OCI-LY7 (cell line): ENCODE measurements at regions not wholly inside any gene's neighbourhood (a gene's known extent, or its start where the extent isn't known, plus 50 kb on each side); places are given as distances from the start of the nearest gene placed in this dataset.

Source experiments
- BruUV-seq: library from RNA; stranded (reverse); fragments of 400-500 nt; replicated peaks from 2 replicates; lab custom pipeline; 2021; lab: Mats Ljungman, UMichigan
- CTCF ChIA-PET: fragments of 300-600 bp; sonication (Branson Sonifier 250); formaldehyde crosslinking; loops from one replicate; lab custom pipeline; 2022; ENCODE audit warnings: antibody characterized with exemption; ENCODE audit not compliant: unreplicated experiment; lab: Charles Lee
- POLR2A ChIA-PET: fragments of 300-600 bp; sonication (Branson Sonifier 250); formaldehyde crosslinking; loops from one replicate; lab custom pipeline; 2022; ENCODE audit warnings: antibody characterized with exemption; lab: Charles Lee
- DNase-seq: peaks from one replicate; pipeline ENCODE4 v3.0.0-alpha.2; 2015; ENCODE audit warnings: low spot score
- H2AFZ ChIP-seq: fragments of 200-600 bp; sonication (generic), shearing (Covaris generic); 2 replicates; pipeline ENCODE4 v1.6.1; 2014; ENCODE audit warnings: mild to moderate bottlenecking, antibody characterized with exemption, low read length, moderate library complexity
- H3K27ac ChIP-seq: fragments of 200-600 bp; sonication (generic); 2 replicates; pipeline ENCODE4 v1.5.1; 2014; ENCODE audit warnings: mixed run types, low read depth, mild to moderate bottlenecking, moderate library complexity, low read length, inconsistent platforms; ENCODE audit not compliant: poor library complexity, severe bottlenecking
- H3K36me3 ChIP-seq: fragments of 200-600 bp; sonication (generic); 2 replicates; pipeline ENCODE4 v1.6.1; 2014; ENCODE audit warnings: mild to moderate bottlenecking, antibody characterized with exemption, low read length, moderate library complexity, mixed read lengths; ENCODE audit not compliant: insufficient read depth
- H3K4me1 ChIP-seq: fragments of 200-600 bp; sonication (generic); 2 replicates; pipeline ENCODE4 v1.5.1; 2014; ENCODE audit warnings: mild to moderate bottlenecking, low read length; ENCODE audit not compliant: insufficient read depth, poor library complexity, severe bottlenecking
- H3K4me2 ChIP-seq: fragments of 200-600 bp; sonication (generic); 2 replicates; pipeline ENCODE4 v1.6.1; 2014; ENCODE audit warnings: mild to moderate bottlenecking, low read length
- H3K4me3 ChIP-seq: fragments of 200-600 bp; sonication (generic); 2 replicates; pipeline ENCODE4 v1.5.1; 2014; ENCODE audit warnings: mild to moderate bottlenecking, low read depth, low read length; ENCODE audit not compliant: poor library complexity, severe bottlenecking
- H3K79me2 ChIP-seq: fragments of 200-600 bp; sonication (generic); 2 replicates; pipeline ENCODE4 v1.6.1; 2016; ENCODE audit warnings: low read depth, mild to moderate bottlenecking, low read length, moderate library complexity, mixed read lengths; ENCODE audit not compliant: insufficient read depth
- H3K9me2 ChIP-seq: fragments of 200-600 bp; sonication (generic); 2 replicates; pipeline ENCODE4 v1.6.1; 2016; ENCODE audit warnings: mild to moderate bottlenecking, low read length, mixed read lengths; ENCODE audit not compliant: insufficient read depth
- H3K9me3 ChIP-seq: fragments of 200-600 bp; sonication (generic); 2 replicates; pipeline ENCODE4 v1.6.1; 2014; ENCODE audit warnings: mild to moderate bottlenecking, mixed run types, low read length, mixed read lengths
- H4K20me1 ChIP-seq: fragments of 200-600 bp; sonication (generic); 2 replicates; pipeline ENCODE4 v1.6.1; 2014; ENCODE audit warnings: mild to moderate bottlenecking, antibody characterized with exemption, low read length, moderate library complexity, mixed read lengths; ENCODE audit not compliant: insufficient read depth
- EZH2phosphoT487 ChIP-seq: fragments of 200-600 bp; sonication (generic); IDR thresholded peaks from 2 replicates; pipeline ENCODE4 v1.6.1; 2018; ENCODE audit warnings: low read depth, borderline replicate concordance, mild to moderate bottlenecking, mixed run types, antibody characterized with exemption, low read length, moderate library complexity, mixed read lengths
- intact Hi-C: fragments of 100-400 bp; cut with micrococcal nuclease; formaldehyde crosslinking; loops from one replicate; pipeline ENCODE4 v1.10.0; 2022; ENCODE audit not compliant: unreplicated experiment
- TF ChIP-seq, protein P1 (sequence below): fragments of 200-600 bp; sonication (generic); conservative IDR thresholded peaks from 2 replicates; pipeline ENCODE4 v1.5.1; 2014; ENCODE audit warnings: mild to moderate bottlenecking, antibody characterized with exemption, low read length, moderate library complexity, mixed read lengths

DNA sequence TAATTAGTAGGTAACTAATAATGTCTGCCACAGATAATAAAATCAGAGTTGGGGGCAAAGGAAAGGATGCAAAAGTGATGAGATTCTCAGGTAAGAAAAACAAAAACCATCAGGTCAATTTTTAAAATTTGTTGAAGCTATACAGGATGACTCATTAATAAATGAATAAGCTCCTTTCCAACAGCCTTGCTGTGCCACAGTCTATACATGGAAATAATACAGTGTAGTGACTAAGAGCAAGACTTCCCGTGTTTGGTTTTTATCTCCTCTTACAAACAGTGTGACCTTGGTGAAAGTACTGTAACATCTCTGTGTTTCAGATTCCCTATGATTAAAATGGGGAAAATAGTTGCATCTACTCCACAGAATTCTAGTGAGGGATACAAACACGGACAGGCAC is 331.6 kb downstream of the PYDC2 start:
- Histone ChIP-seq H3K79me2 (no peaks in the 10 kb centered on the region), H3K4me1 (no peaks in the 10 kb centered on the region), H2AFZ (no peak overlapping the region), H3K36me3 (no peaks in the 10 kb centered on the region), H3K4me3 (no peak overlapping the region), H3K4me2 (no peak overlapping the region), H3K9me3 (no peaks in the 10 kb centered on the region), H3K9me2 (no peaks in the 10 kb centered on the region), H4K20me1 (no peaks in the 10 kb centered on the region), H3K27ac (no peak overlapping the region)
- no TSS peak for BruUV-seq
- ChIA-PET CTCF (no interaction called here), POLR2A (no interaction called here)
- no peak for DNase-seq
- TF ChIP-seq, protein P1, sequence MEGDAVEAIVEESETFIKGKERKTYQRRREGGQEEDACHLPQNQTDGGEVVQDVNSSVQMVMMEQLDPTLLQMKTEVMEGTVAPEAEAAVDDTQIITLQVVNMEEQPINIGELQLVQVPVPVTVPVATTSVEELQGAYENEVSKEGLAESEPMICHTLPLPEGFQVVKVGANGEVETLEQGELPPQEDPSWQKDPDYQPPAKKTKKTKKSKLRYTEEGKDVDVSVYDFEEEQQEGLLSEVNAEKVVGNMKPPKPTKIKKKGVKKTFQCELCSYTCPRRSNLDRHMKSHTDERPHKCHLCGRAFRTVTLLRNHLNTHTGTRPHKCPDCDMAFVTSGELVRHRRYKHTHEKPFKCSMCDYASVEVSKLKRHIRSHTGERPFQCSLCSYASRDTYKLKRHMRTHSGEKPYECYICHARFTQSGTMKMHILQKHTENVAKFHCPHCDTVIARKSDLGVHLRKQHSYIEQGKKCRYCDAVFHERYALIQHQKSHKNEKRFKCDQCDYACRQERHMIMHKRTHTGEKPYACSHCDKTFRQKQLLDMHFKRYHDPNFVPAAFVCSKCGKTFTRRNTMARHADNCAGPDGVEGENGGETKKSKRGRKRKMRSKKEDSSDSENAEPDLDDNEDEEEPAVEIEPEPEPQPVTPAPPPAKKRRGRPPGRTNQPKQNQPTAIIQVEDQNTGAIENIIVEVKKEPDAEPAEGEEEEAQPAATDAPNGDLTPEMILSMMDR: no peak
- no peak for TF ChIP-seq EZH2phosphoT487
- intact Hi-C loops: no loop called here

- DNase-seq: no peak
- intact Hi-C loops: no loop called here
- BruUV-seq: no TSS peak
- Histone ChIP-seq H3K36me3 (no peaks in the 10 kb centered on the region), H3K4me2 (no peak overlapping the region), H2AFZ (no peak overlapping the region), H4K20me1 (no peaks in the 10 kb centered on the region), H3K9me3 (no peaks in the 10 kb centered on the region), H3K9me2 (no peaks in the 10 kb centered on the region), H3K27ac (no peak overlapping the region), H3K4me3 (no peak overlapping the region), H3K79me2 (no peaks in the 10 kb centered on the region), H3K4me1 (no peaks in the 10 kb centered on the region)
- ChIA-PET POLR2A (no interaction called here), CTCF (no interaction called here)
- TF ChIP-seq, protein P1: no peak
- no peak for TF ChIP-seq EZH2phosphoT487
Observed at GRCh38 chr3:191795196-191795595, 334.2 kb downstream of the PYDC2 start.

GRCh38 chr3:191797271-191797670 is 336.3 kb downstream of the PYDC2 start:
- Histone ChIP-seq H3K4me2 (no peak overlapping the region), H4K20me1 (no peaks in the 10 kb centered on the region), H3K9me3 (no peaks in the 10 kb centered on the region), H3K27ac (no peak overlapping the region), H3K36me3 (no peaks in the 10 kb centered on the region), H3K4me3 (no peak overlapping the region), H3K9me2 (no peaks in the 10 kb centered on the region), H3K4me1 (no peaks in the 10 kb centered on the region), H2AFZ (no peak overlapping the region), H3K79me2 (no peaks in the 10 kb centered on the region)
- ChIA-PET CTCF (no interaction called here), POLR2A (no interaction called here)
- intact Hi-C loops: no loop called here
- TF ChIP-seq EZH2phosphoT487: no peak
- DNase-seq: no peak
- no TSS peak for BruUV-seq
